ACC112 (cell line): ENCODE measurements at regions not wholly inside any gene's neighbourhood (a gene's known extent, or its start where the extent isn't known, plus 50 kb on each side); places are given as distances from the start of the nearest gene placed in this dataset.
"Not testable (repeated sequence)": the region's sequence is repeated elsewhere in the genome, so short reads cannot be mapped to it uniquely, and the experiment has no call there.

Experiments
- H2AFZ ChIP-seq: fragments of 200-600 bp; sonication (generic); one replicate; pipeline ENCODE4 v1.6.0; 2017; ENCODE audit warnings: antibody characterized with exemption, low read length; ENCODE audit not compliant: unreplicated experiment
- H3K27ac ChIP-seq: fragments of 200-600 bp; sonication (generic); 2 replicates; pipeline ENCODE4 v1.5.1; 2014; ENCODE audit warnings: low read depth, mild to moderate bottlenecking, antibody characterized with exemption, low read length, moderate library complexity
- H3K27me3 ChIP-seq: fragments of 200-600 bp; sonication (generic); 2 replicates; pipeline ENCODE4 v1.6.1; 2014; ENCODE audit warnings: mild to moderate bottlenecking, antibody characterized with exemption, low read length, moderate library complexity, mixed read lengths; ENCODE audit not compliant: insufficient read depth
- H3K36me3 ChIP-seq: fragments of 200-600 bp; sonication (generic); 2 replicates; pipeline ENCODE4 v1.6.1; 2016; ENCODE audit warnings: mild to moderate bottlenecking, antibody characterized with exemption, low read length, moderate library complexity, mixed read lengths; ENCODE audit not compliant: insufficient read depth
- H3K4me1 ChIP-seq: fragments of 200-600 bp; sonication (generic); one replicate; pipeline ENCODE4 v1.6.1; 2016; ENCODE audit warnings: low read length, mixed read lengths; ENCODE audit not compliant: insufficient read depth, unreplicated experiment, control insufficient read depth
- H3K4me3 ChIP-seq: fragments of 200-600 bp; sonication (generic); 2 replicates; pipeline ENCODE4 v1.5.1; 2014; ENCODE audit warnings: mild to moderate bottlenecking, low read depth, low read length
- H3K79me2 ChIP-seq: fragments of 200-600 bp; sonication (generic); one replicate; pipeline ENCODE4 v1.6.0; 2016; ENCODE audit warnings: low read length; ENCODE audit not compliant: control insufficient read depth, unreplicated experiment, insufficient read depth

DNA sequence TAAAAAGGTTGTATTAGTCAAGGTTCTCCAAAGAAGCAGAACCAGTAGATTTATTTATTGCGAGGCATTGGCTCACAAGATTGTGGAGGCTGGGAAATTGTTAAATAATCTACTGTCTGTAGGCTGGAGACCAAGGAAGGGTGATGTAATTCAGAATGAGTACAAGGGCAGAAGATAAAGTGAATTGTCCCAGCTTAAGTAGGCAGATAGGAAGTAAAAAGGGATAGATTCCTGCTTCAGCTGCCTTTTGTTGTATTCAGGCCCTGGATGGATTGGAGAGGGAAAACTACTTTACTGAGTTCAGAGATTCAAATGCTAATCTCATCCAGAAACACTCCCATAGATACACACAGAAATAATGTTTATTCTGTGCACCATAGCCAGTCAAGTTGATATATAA is 301.1 kb downstream of the CYLC2 start:
- Histone ChIP-seq H2AFZ (no peak overlapping the region), H3K27me3 (no peaks in the 10 kb centered on the region), H3K27ac (no peak overlapping the region), H3K4me3 (no peak overlapping the region), H3K36me3 (no peaks in the 10 kb centered on the region), H3K79me2 (no peaks in the 10 kb centered on the region), H3K4me1 (no peaks in the 10 kb centered on the region)

DNA sequence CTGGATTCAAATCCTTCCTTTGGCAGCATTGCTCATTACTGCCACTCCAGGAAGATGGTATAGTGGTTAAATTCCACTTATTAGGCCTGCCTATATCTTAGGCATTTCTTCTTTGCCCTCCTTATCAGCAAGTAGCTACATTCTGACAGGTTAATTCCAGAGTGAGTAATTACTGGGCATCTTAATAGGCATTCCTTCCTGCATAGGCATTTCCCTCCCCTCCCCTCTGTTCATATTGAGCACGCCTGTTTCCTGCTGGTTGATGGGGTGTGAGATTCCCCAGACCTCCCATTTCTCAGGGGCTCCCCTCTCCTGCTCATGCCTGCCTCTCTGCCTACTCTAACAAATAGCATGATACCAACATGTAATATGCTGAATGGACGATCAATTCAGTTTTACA is 305.9 kb downstream of the CYLC2 start:
- H3K27ac ChIP-seq = no peak overlapping the region
- H3K27me3 ChIP-seq = no peaks in the 10 kb centered on the region
- H2AFZ ChIP-seq = no peak overlapping the region
- no peaks in the 10 kb centered on the region for H3K4me1 ChIP-seq
- no peaks in the 10 kb centered on the region for H3K36me3 ChIP-seq
- H3K4me3 ChIP-seq = no peak overlapping the region
- H3K79me2 ChIP-seq = no peaks in the 10 kb centered on the region

DNA sequence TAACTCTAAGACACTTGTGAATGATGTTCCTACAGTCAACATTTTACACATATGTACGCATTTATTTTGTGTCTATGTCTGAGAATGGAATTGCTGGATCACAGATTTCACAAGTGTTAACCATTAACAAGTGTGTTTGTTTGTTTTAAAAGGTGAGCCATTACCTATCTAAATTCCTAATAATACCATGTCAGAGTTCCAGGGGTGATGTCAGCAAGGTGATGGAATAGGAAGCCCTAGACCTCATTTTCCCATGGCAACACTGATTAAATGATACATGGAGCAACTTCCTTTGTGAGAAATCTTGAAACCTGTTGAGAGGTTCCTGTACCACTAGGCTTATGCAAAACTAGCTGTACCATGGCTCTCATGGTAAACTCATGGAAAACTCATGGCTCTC is 309.7 kb downstream of the CYLC2 start:
- no peak overlapping the region for H3K4me3 ChIP-seq
- H3K27me3 ChIP-seq = no peaks in the 10 kb centered on the region
- no peaks in the 10 kb centered on the region for H3K36me3 ChIP-seq
- no peak overlapping the region for H2AFZ ChIP-seq
- H3K27ac ChIP-seq = no peak overlapping the region
- H3K4me1 ChIP-seq = no peaks in the 10 kb centered on the region
- H3K79me2 ChIP-seq = no peaks in the 10 kb centered on the region

DNA sequence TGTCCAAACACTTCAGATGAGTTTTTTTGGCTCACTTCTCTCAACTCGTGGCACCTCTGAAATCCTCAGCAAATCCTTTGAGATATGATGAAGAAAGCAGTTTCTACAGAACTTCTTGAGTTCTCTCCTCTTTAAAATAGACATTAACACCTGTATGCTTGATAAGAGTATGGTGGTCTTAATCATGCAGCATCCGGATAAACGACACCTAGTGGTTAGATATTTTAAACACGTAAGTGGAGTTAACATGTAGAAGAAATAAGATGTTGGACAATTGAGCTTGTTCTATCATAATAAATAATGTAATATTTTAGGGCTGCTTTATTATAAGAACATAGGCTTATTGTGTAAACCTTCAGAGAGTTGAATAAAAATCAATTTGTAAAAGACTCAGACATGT is 324.8 kb downstream of the CYLC2 start:
- Histone ChIP-seq H2AFZ (no peak overlapping the region), H3K79me2 (no peaks in the 10 kb centered on the region), H3K27me3 (no peaks in the 10 kb centered on the region), H3K4me1 (no peaks in the 10 kb centered on the region), H3K4me3 (no peak overlapping the region), H3K27ac (no peak overlapping the region), H3K36me3 (no peaks in the 10 kb centered on the region)

DNA sequence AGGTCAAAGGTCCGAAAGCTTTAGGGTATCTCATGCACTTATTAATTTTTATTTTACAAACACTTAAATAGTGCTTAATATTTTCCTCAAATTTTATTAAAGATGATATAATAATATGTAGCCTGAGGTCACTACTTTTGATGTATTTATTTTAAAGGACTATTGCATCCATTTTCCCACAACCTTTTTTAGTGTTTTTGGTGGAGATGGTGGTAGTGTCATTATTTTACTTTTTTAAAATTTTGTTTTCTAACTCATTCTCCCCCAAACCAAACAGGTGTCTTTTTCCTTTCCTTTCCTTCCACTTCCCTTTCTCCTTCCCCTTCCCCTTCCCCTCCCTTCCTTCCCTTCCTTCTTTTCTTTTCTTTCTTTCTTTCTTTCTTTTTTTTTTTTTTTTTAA is 328.6 kb downstream of the CYLC2 start:
- Histone ChIP-seq H3K27ac (no peak overlapping the region), H2AFZ (no peak overlapping the region), H3K4me1 (no peaks in the 10 kb centered on the region), H3K79me2 (no peaks in the 10 kb centered on the region), H3K36me3 (no peaks in the 10 kb centered on the region), H3K4me3 (no peak overlapping the region), H3K27me3 (no peaks in the 10 kb centered on the region)

DNA sequence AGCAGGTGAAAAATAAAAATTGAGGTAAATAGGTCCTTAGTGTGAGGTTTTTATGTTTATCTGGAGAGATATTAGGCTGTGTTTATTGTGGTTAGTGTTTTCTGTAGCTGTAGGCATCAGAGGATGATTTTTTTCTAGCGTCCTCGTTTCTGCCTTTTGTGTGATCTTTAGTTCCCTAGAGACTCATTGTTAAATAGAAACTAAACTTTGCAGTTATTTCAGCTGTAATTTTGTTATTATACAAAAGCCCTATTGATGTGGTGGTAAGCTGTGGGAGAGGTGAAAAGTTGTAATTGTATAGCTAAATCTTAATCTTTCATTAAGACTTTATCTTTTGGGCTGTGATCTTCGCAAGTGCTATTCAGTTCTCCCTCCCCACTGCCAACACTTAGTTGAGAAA is 340.3 kb downstream of the CYLC2 start:
- no peaks in the 10 kb centered on the region for H3K27me3 ChIP-seq

DNA sequence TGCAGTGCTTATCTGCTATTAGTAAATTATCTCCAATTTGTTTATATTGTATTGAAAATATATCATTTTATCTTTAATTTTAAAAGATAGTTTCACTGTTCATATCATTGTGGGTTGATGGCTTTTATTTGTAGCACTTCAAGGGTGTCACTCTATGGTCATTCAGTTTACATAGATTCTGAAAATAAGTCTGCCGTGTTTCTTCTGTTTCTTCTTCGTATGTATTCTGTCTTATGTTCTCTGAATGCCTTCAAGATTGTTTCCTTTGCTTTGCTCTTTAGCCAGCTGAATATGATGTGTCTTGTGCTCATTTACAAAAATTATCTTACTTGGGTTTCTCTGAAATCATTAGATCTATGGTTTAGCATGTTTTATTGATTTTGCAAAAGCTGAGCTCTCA is 359.9 kb downstream of the CYLC2 start:
- Histone ChIP-seq H3K4me3 (no peak overlapping the region), H3K4me1 (no peaks in the 10 kb centered on the region), H3K36me3 (no peaks in the 10 kb centered on the region), H3K27me3 (no peaks in the 10 kb centered on the region), H2AFZ (no peak overlapping the region), H3K27ac (no peak overlapping the region), H3K79me2 (no peaks in the 10 kb centered on the region)

More for the DNA sequence above, 340.3 kb downstream of the CYLC2 start:
- Histone ChIP-seq H3K36me3 (no peaks in the 10 kb centered on the region), H3K4me1 (no peaks in the 10 kb centered on the region), H3K79me2 (no peaks in the 10 kb centered on the region), H2AFZ (no peak overlapping the region), H3K4me3 (no peak overlapping the region), H3K27ac (no peak overlapping the region)

DNA sequence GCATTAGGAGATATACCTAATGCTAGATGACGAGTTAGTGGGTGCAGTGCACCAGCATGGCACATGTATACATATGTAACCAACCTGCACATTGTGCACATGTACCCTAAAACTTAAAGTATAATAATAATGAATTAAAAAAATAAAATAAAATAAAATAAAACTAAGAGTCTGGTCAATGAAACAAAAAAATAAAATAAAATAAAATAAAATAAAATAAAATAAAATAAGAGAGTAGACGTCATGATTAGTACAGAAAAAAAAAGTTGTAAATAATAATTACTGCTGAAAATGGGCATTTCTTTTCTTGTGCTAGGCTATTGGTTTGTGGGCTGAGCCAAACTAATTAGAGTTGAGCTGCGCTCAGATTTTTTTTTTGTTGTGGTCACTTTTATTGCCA is 362.8 kb downstream of the CYLC2 start:
- H3K4me3 ChIP-seq, H2AFZ ChIP-seq, H3K4me1 ChIP-seq, H3K27me3 ChIP-seq, H3K36me3 ChIP-seq, H3K79me2 ChIP-seq, H3K27ac ChIP-seq: not testable (repeated sequence)

DNA sequence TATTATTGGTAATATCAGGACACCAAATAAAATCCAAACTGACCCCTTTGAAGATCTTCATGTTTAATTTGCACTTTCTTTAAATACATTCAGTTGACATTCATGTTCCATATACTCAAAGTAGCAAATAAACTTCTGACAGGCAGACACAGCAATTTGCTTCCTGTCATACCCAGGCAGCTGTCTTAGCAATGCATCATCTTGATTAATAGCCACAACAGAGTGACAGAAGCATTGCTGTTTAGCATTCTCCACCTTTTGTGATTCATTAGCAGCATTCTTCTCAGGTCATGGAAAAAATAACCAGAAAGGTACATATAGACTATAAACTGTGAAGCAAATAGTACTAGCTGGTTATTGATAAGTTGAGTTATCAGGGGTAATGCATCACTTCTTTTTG is 366.8 kb downstream of the CYLC2 start:
- Histone ChIP-seq H3K79me2 (no peaks in the 10 kb centered on the region), H3K36me3 (no peaks in the 10 kb centered on the region), H3K4me1 (peaks cover 10% of the 10 kb centered on the region), H3K27ac (no peak overlapping the region), H2AFZ (no peak overlapping the region), H3K27me3 (no peaks in the 10 kb centered on the region), H3K4me3 (no peak overlapping the region)

DNA sequence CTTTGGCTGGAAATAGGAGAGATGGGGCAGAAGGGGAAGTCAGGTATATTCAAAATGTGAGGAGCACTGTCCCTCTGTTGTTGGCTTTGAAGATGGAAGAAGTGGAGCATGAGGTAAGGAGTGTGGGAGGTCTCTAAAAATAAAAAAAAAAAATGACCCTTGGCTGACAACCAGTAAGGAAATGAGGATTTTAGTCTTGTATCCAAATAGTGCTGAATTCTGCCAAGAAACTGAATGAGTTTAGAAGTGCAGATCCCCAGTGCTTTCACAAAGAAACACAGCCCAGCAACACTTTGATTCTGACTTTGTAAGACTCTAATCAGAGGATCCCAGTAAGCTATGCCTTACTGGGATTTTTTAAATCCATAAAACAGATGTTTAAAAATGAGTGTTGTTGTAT is 367.9 kb downstream of the CYLC2 start:
- H3K27me3 ChIP-seq = no peaks in the 10 kb centered on the region
- H3K36me3 ChIP-seq = no peaks in the 10 kb centered on the region
- no peak overlapping the region for H3K27ac ChIP-seq
- H2AFZ ChIP-seq = no peak overlapping the region
- H3K79me2 ChIP-seq = no peaks in the 10 kb centered on the region
- peaks cover 10% of the 10 kb centered on the region for H3K4me1 ChIP-seq
- no peak overlapping the region for H3K4me3 ChIP-seq

DNA sequence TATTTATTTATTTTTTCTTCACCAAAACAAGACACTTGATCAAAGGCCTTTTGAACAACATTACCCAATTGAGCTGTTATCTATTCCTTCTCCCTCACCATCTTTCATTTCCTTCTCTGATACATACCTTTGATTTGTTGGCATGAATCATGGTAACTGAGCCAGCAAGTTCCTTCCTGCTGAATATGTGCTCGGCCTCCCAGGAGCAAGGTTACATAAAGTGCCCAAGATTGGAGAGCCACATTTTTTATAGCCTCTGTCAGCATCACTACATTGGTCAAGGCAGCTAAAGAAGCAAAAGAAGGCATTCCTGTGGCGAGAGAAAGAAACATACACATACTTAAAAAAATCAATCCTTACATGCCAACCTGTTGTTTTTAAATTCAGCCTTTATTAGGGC is 369.6 kb downstream of the CYLC2 start:
- Histone ChIP-seq H3K4me3 (no peak overlapping the region), H3K79me2 (no peaks in the 10 kb centered on the region), H3K4me1 (peaks cover 10% of the 10 kb centered on the region), H3K27ac (peak overlapping the region; percentile 26; the same call in 1 of the 2 replicates), H2AFZ (no peak overlapping the region), H3K27me3 (no peaks in the 10 kb centered on the region), H3K36me3 (no peaks in the 10 kb centered on the region)

DNA sequence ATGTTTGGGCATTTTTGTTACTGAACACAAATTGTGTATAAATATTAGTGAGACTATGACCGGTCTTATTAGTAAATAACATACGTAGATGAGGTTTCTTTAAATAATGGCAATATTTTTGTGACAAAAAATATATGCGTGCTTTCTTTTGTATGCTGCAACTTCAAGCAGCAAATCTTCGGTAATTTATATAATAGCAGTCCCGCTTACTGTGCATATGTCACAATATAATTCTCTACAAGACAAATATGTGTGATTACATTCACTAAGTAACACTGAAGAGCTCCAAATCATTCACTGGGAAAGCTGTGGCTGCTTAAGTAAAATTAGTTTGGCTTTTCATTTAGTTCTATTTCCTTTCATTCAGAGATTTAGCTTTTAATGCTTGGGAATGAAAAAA is 376.0 kb downstream of the CYLC2 start:
- no peaks in the 10 kb centered on the region for H3K79me2 ChIP-seq

More for the DNA sequence above, 376.0 kb downstream of the CYLC2 start:
- Histone ChIP-seq H3K4me3 (no peak overlapping the region), H3K27me3 (no peaks in the 10 kb centered on the region), H3K36me3 (no peaks in the 10 kb centered on the region), H2AFZ (no peak overlapping the region), H3K4me1 (peaks cover 2% of the 10 kb centered on the region), H3K27ac (no peak overlapping the region)
